Chondrocyte (in vitro differentiated cells): ENCODE measurements at regions not wholly inside any gene's neighbourhood (a gene's known extent, or its start where the extent isn't known, plus 50 kb on each side); places are given as distances from the start of the nearest gene placed in this dataset.
"Not testable (repeated sequence)": the region's sequence is repeated elsewhere in the genome, so short reads cannot be mapped to it uniquely, and the experiment has no call there.

Source experiments
- DNase-seq: peaks from one replicate; pipeline ENCODE4 v3.0.0; 2021; ENCODE audit warnings: mixed read lengths, low spot score
- H3K27ac Mint-ChIP-seq: one replicate; pipeline ENCODE4 v1.8.0; 2021; ENCODE audit warnings: mild to moderate bottlenecking, moderate library complexity, mixed read lengths; ENCODE audit not compliant: unreplicated experiment
- H3K27me3 Mint-ChIP-seq: 2 replicates; pipeline ENCODE4 v1.8.0; 2021; ENCODE audit warnings: low read depth, mixed read lengths
- H3K36me3 Mint-ChIP-seq: 2 replicates; pipeline ENCODE4 v1.8.0; 2021; ENCODE audit warnings: low read depth, mixed read lengths
- H3K4me1 Mint-ChIP-seq: 2 replicates; pipeline ENCODE4 v1.8.0; 2021; ENCODE audit warnings: low read depth, mild to moderate bottlenecking, mixed read lengths
- H3K4me3 Mint-ChIP-seq: one replicate; pipeline ENCODE4 v1.8.0; 2021; ENCODE audit warnings: mild to moderate bottlenecking, moderate library complexity, mixed read lengths; ENCODE audit not compliant: unreplicated experiment
- H3K9me3 Mint-ChIP-seq: 2 replicates; pipeline ENCODE4 v1.8.0; 2021; ENCODE audit warnings: low read depth, mixed read lengths
- TF ChIP-seq, protein P1 (sequence below): fragments of 200-600 bp; sonication (generic); IDR thresholded peaks from 2 replicates; pipeline ENCODE4 v1.5.0; 2021; ENCODE audit warnings: antibody characterized with exemption, mild to moderate bottlenecking, moderate library complexity

DNA sequence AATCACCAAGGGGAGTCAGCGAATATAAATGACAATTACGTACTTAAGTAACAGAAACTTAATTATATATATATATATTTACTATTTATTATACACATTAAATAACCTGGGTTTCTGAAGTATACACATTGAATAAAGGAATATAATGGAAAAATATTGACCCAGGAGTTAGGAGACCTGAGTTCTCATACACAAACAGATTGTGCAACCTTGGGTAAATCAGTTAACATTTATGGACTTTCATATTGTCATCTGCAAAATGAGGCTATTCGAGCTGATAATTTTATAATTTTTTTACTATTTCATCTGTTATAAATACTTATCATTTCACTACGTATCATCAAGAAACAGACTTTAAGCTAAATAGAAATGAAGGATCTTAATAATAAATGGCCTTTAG, 75.1 kb upstream of the SRRM3 start:
- DNase-seq: no peak
- Mint-ChIP-seq H3K4me1 (peaks cover 17% of the 10 kb centered on the region), H3K36me3 (no peaks in the 10 kb centered on the region), H3K4me3 (no peak overlapping the region), H3K27ac (no peak overlapping the region), H3K27me3 (peaks cover 6% of the 10 kb centered on the region), H3K9me3 (no peaks in the 10 kb centered on the region)
- TF ChIP-seq, protein P1, sequence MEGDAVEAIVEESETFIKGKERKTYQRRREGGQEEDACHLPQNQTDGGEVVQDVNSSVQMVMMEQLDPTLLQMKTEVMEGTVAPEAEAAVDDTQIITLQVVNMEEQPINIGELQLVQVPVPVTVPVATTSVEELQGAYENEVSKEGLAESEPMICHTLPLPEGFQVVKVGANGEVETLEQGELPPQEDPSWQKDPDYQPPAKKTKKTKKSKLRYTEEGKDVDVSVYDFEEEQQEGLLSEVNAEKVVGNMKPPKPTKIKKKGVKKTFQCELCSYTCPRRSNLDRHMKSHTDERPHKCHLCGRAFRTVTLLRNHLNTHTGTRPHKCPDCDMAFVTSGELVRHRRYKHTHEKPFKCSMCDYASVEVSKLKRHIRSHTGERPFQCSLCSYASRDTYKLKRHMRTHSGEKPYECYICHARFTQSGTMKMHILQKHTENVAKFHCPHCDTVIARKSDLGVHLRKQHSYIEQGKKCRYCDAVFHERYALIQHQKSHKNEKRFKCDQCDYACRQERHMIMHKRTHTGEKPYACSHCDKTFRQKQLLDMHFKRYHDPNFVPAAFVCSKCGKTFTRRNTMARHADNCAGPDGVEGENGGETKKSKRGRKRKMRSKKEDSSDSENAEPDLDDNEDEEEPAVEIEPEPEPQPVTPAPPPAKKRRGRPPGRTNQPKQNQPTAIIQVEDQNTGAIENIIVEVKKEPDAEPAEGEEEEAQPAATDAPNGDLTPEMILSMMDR: no peak

DNA sequence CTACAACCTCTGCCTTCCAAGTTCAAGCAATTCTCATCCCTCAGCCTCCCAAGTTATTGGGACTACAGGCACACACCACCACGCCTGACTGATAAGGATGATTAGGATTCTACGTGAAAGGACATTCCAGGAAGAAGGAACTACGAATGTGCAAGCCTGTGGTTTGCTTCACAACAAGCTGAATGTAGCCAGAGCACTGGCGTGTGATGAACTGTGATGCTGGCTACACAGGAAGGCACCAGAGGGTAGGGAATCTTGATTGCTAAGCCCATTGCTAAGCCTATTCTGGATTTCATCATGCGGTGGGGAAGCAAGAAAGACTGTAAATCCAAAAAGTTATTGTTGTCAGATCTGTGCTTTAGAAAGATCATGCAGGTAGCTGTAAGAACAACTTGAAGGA, 72.3 kb upstream of the SRRM3 start:
- peaks cover 24% of the 10 kb centered on the region for H3K27me3 Mint-ChIP-seq
- no peak overlapping the region for H3K4me3 Mint-ChIP-seq
- no peaks in the 10 kb centered on the region for H3K36me3 Mint-ChIP-seq
- no peak for DNase-seq
- H3K4me1 Mint-ChIP-seq: peaks cover 12% of the 10 kb centered on the region
- no peak overlapping the region for H3K27ac Mint-ChIP-seq
- TF ChIP-seq, protein P1: no peak
- no peaks in the 10 kb centered on the region for H3K9me3 Mint-ChIP-seq

DNA sequence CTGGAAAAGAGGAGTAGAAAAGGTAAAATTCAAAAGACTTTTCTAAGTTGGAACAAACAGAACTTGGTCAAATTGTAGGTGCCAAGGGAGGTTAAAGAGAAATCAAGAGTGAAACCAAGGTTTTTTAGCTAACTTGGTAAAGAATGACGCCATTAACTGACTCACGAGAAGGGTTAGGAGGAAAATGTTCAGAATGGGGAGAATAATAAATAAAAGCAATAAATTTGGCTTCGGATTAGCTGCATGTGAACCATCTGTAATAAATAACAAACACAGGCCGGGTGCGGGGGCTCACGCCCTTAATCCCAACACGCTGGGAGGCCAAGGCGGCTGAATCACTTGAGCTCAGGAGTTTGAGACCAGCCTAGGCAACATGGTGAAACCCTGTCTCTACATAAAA, 71.9 kb upstream of the SRRM3 start:
- no peaks in the 10 kb centered on the region for H3K9me3 Mint-ChIP-seq
- peaks cover 29% of the 10 kb centered on the region for H3K27me3 Mint-ChIP-seq
- TF ChIP-seq, protein P1: no peak
- no peak for DNase-seq
- H3K4me3 Mint-ChIP-seq: no peak overlapping the region
- H3K27ac Mint-ChIP-seq: no peak overlapping the region
- H3K4me1 Mint-ChIP-seq: peaks cover 12% of the 10 kb centered on the region
- H3K36me3 Mint-ChIP-seq: no peaks in the 10 kb centered on the region

DNA sequence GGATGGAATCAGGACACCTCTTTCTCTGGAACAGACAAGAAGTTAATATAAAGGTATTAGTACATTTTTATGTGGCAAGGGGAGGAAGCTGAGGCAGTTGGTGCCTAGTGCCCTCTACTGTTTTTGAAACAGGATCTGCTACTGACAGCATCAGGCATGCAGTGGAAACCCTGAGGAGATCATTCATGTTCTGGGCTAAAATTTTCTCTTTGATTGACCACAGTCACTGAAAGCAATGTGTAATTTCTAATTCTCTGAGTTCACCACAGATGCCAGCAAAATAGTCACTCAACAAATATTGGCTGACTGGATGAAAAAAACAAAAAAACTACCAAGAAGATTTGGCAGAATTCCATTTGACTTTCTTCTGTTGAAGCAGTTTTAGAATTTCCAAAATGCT, 71.0 kb upstream of the SRRM3 start:
- peaks cover 37% of the 10 kb centered on the region for H3K27me3 Mint-ChIP-seq
- not testable (repeated sequence) for H3K4me1 Mint-ChIP-seq, H3K4me3 Mint-ChIP-seq, H3K9me3 Mint-ChIP-seq, DNase-seq, H3K27ac Mint-ChIP-seq, H3K36me3 Mint-ChIP-seq
- TF ChIP-seq, protein P1: peak; percentile 82

DNA sequence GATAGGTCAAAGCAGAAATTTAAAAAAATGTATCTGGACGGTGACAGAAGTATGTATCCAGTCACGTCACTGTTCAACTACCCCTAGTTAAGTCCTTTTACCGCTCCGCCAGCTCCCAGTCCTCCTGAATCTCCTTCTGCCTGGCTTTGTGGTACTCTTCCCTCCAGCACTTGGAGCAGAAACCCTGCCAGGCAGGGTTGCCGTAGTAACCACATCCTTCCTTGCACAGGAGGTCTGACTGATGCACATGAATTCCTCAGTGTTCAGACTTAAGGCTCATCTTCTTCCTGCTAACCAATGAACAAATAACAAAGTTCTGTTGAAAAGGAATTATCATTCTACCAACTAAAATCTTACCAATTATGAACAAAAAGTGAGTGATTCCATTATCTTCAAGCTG, 69.8 kb upstream of the SRRM3 start:
- H3K4me1 Mint-ChIP-seq, H3K27ac Mint-ChIP-seq, H3K9me3 Mint-ChIP-seq, DNase-seq, H3K4me3 Mint-ChIP-seq, H3K36me3 Mint-ChIP-seq: not testable (repeated sequence)
- peaks cover 46% of the 10 kb centered on the region for H3K27me3 Mint-ChIP-seq

DNA sequence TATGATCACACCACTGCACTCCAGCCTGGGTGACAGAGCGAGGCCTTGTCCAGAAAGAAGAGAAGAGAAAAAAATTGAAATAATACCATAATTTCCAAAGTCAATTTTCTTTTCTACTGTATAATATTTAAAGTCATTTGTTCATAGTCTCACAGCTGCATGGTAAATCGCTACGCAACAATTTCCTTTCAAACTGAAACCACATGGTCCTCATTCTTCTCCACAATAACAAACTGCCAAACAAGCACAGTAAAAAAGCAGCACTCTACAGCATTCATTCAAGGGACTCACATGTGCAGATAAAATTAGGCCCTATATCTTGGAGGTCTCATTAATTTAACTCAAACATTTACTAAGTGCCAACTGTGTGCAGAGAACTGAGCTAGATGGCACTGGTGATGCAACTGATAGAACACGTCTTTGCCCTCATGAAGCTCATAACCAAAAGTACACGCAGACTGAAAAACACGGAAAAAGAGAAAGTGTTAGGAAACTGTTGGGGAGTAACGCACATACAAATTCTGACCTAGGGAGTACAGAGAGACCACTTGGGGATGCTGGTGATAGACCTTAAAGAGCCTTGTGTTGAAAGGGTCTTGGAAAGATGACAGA, 68.4 kb upstream of the SRRM3 start:
- H3K27me3 Mint-ChIP-seq: peaks cover 59% of the 10 kb centered on the region

More for the DNA sequence above, 68.4 kb upstream of the SRRM3 start:
- H3K9me3 Mint-ChIP-seq: no peaks in the 10 kb centered on the region
- DNase-seq: no peak
- H3K4me3 Mint-ChIP-seq: no peak overlapping the region
- H3K27ac Mint-ChIP-seq: no peak overlapping the region
- H3K36me3 Mint-ChIP-seq: no peaks in the 10 kb centered on the region
- TF ChIP-seq, protein P1: no peak
- H3K4me1 Mint-ChIP-seq: no peaks in the 10 kb centered on the region
